HEK293 (cell line): ENCODE measurements at regions not wholly inside any gene's neighbourhood (a gene's known extent, or its start where the extent isn't known, plus 50 kb on each side); places are given as distances from the start of the nearest gene placed in this dataset.

Experiments used
- CTCF ChIA-PET: fragments of 350-600 bp; formaldehyde crosslinking; extraction: SDS; loops from one replicate; lab custom pipeline; 2021; ENCODE audit warnings: antibody characterized with exemption; lab: Yijun Ruan, JAX
- POLR2A ChIA-PET: fragments of 300-600 bp; formaldehyde crosslinking; extraction: SDS; loops from one replicate; lab custom pipeline; 2020; ENCODE audit warnings: antibody characterized with exemption, inconsistent platforms; lab: Yijun Ruan, JAX
- H3K27ac ChIP-seq: fragments of 200-500 bp; sonication (Bioruptor generic); 2 replicates; pipeline ENCODE4 v1.5.1; 2014; ENCODE audit warnings: low read depth, low read length, control low read depth, inconsistent platforms; ENCODE audit errors: extremely low read depth
- H3K36me3 ChIP-seq, 2 experiments: fragments of 200-500 bp in 1 of 2; sonication (Bioruptor generic) in 1 of 2; 1 replicate in 1 of 2; 2 replicates in 1 of 2; pipeline ENCODE4 v1.5.1; 2014 to 2017; ENCODE audit warnings: inconsistent platforms in 2 of 2, low read length in 2 of 2; ENCODE audit not compliant: control insufficient read depth in 2 of 2, insufficient read depth in 1 of 2
- H3K4me1 ChIP-seq: fragments of 200-500 bp; sonication (Bioruptor generic); 2 replicates; pipeline ENCODE4 v1.5.1; 2014; ENCODE audit warnings: mild to moderate bottlenecking, low read length, inconsistent platforms; ENCODE audit not compliant: control insufficient read depth, insufficient read depth
- H3K4me3 ChIP-seq: 2 replicates; pipeline ENCODE4 v1.5.1; 2011; ENCODE audit warnings: low read depth, mild to moderate bottlenecking, control low read depth, low read length, moderate library complexity
- H3K9me3 ChIP-seq: fragments of 200-500 bp; sonication (Bioruptor generic); 2 replicates; pipeline ENCODE4 v1.5.1; 2014; ENCODE audit warnings: low read depth, low read length, inconsistent platforms; ENCODE audit not compliant: control insufficient read depth, insufficient read depth
- ELK4 ChIP-seq: IDR thresholded peaks from 2 replicates; pipeline ENCODE4 v1.6.1; 2011; ENCODE audit warnings: mild to moderate bottlenecking, low read depth, low read length, borderline replicate concordance
- HOXD13 ChIP-seq: sonication (generic); formaldehyde crosslinking; IDR thresholded peaks from 2 replicates; pipeline ENCODE4 v1.8.0; 2022; ENCODE audit warnings: missing genetic modification reagents, borderline replicate concordance
- KLF10 ChIP-seq: fragments of 450-650 bp; IDR thresholded peaks from 2 replicates; pipeline ENCODE4 v1.5.1; 2018; ENCODE audit warnings: missing biosample characterization, mild to moderate bottlenecking, missing genetic modification characterization
- KLF8 ChIP-seq: fragments of 450-650 bp; formaldehyde crosslinking; IDR thresholded peaks from 2 replicates; pipeline ENCODE4 v1.5.1; 2016; ENCODE audit warnings: missing biosample characterization, missing genetic modification characterization
- PRDM2 ChIP-seq: fragments of 450-650 bp; formaldehyde crosslinking; IDR thresholded peaks from 2 replicates; pipeline ENCODE4 v1.5.1; 2016; ENCODE audit warnings: missing biosample characterization, missing genetic modification characterization, borderline replicate concordance
- ZBTB48 ChIP-seq: fragments of 450-650 bp; formaldehyde crosslinking; IDR thresholded peaks from 2 replicates; pipeline ENCODE4 v1.5.1; 2016; ENCODE audit warnings: missing biosample characterization, missing genetic modification characterization
- ZBTB6 ChIP-seq: fragments of 450-650 bp; formaldehyde crosslinking; IDR thresholded peaks from 2 replicates; pipeline ENCODE4 v1.5.1; 2017; ENCODE audit warnings: missing biosample characterization, missing genetic modification characterization
- ZBTB8A ChIP-seq: fragments of 450-650 bp; formaldehyde crosslinking; IDR thresholded peaks from 2 replicates; pipeline ENCODE4 v1.5.1; 2016; ENCODE audit warnings: missing biosample characterization, missing genetic modification characterization
- ZIC2 ChIP-seq: fragments of 450-650 bp; formaldehyde crosslinking; IDR thresholded peaks from 2 replicates; pipeline ENCODE4 v1.5.1; 2016; ENCODE audit warnings: missing biosample characterization, missing genetic modification characterization
- ZNF10 ChIP-seq: fragments of 450-650 bp; formaldehyde crosslinking; IDR thresholded peaks from 2 replicates; pipeline ENCODE4 v1.5.1; 2017; ENCODE audit warnings: missing biosample characterization, missing genetic modification characterization
- ZNF266 ChIP-seq: fragments of 450-650 bp; formaldehyde crosslinking; IDR thresholded peaks from 2 replicates; pipeline ENCODE4 v1.5.1; 2016; ENCODE audit warnings: missing biosample characterization, missing genetic modification characterization, low read depth
- ZNF280C ChIP-seq: fragments of 450-650 bp; formaldehyde crosslinking; IDR thresholded peaks from 2 replicates; pipeline ENCODE4 v1.5.1; 2016; ENCODE audit warnings: missing biosample characterization, missing genetic modification characterization
- ZNF280D ChIP-seq: fragments of 450-650 bp; formaldehyde crosslinking; IDR thresholded peaks from 2 replicates; pipeline ENCODE4 v1.5.1; 2016; ENCODE audit warnings: missing biosample characterization, missing genetic modification characterization
- ZNF350 ChIP-seq: fragments of 450-650 bp; formaldehyde crosslinking; IDR thresholded peaks from 2 replicates; pipeline ENCODE4 v1.5.0; 2017; ENCODE audit warnings: missing biosample characterization, mild to moderate bottlenecking, missing genetic modification characterization
- ZNF366 ChIP-seq: fragments of 450-650 bp; formaldehyde crosslinking; conservative IDR thresholded peaks from 2 replicates; pipeline ENCODE4 v1.5.1; 2016; ENCODE audit warnings: missing biosample characterization, missing genetic modification characterization
- ZNF398 ChIP-seq: fragments of 450-650 bp; formaldehyde crosslinking; IDR thresholded peaks from 2 replicates; pipeline ENCODE4 v1.5.1; 2017; ENCODE audit warnings: missing biosample characterization, missing genetic modification characterization
- ZNF571 ChIP-seq: fragments of 450-650 bp; formaldehyde crosslinking; IDR thresholded peaks from 2 replicates; pipeline ENCODE4 v1.5.0; 2017; ENCODE audit warnings: missing biosample characterization, missing genetic modification characterization
- ZNF658 ChIP-seq: fragments of 450-650 bp; formaldehyde crosslinking; IDR thresholded peaks from 2 replicates; pipeline ENCODE4; 2016; ENCODE audit warnings: missing biosample characterization, missing genetic modification characterization
- ZNF704 ChIP-seq: fragments of 450-650 bp; formaldehyde crosslinking; IDR thresholded peaks from 2 replicates; pipeline ENCODE4 v1.5.1; 2016; ENCODE audit warnings: missing biosample characterization, missing genetic modification characterization
- ZNF76 ChIP-seq: fragments of 450-650 bp; formaldehyde crosslinking; IDR thresholded peaks from 2 replicates; pipeline ENCODE4; 2016; ENCODE audit warnings: low read depth, missing biosample characterization, missing genetic modification characterization, borderline replicate concordance
- ZSCAN23 ChIP-seq: fragments of 450-650 bp; formaldehyde crosslinking; IDR thresholded peaks from 2 replicates; pipeline ENCODE4 v1.5.1; 2016; ENCODE audit warnings: missing biosample characterization, missing genetic modification characterization

- TF ChIP-seq ZNF280D (tag by site-specific recombination) = no peak
- no peak for TF ChIP-seq ZNF350 (tag by site-specific recombination)
- TF ChIP-seq ZNF366 = no peak
- no peak for TF ChIP-seq ZBTB8A (tag by site-specific recombination)
- no peak for TF ChIP-seq KLF10 (tag by site-specific recombination)
- no peak for TF ChIP-seq ZBTB48 (tag by site-specific recombination)
- TF ChIP-seq ZNF266 (tag by site-specific recombination) = no peak
- no peak for TF ChIP-seq ZNF398 (tag by site-specific recombination)
- no peak for TF ChIP-seq KLF8 (tag by site-specific recombination)
These were observed 270.0 kb downstream of the DACT1 start (continued) for GRCh38 chr14:58907803-58908202.

GRCh38 chr14:58912287-58912686, 274.5 kb downstream of the DACT1 start:
- H3K4me3 ChIP-seq = no peak overlapping the region
- H3K36me3 ChIP-seq = no peaks in the 10 kb centered on the region
- no peak overlapping the region for H3K27ac ChIP-seq
- H3K9me3 ChIP-seq = no peaks in the 10 kb centered on the region
- CTCF ChIA-PET = no interaction called here
- POLR2A ChIA-PET = no interaction called here
- H3K4me1 ChIP-seq = peaks cover 10% of the 10 kb centered on the region
- no peak for TF ChIP-seq ELK4
- TF ChIP-seq ZNF280C = no peak
- TF ChIP-seq ZBTB6 (tag by site-specific recombination) = no peak
- no peak for TF ChIP-seq ZSCAN23 (tag by site-specific recombination)
- no peak for TF ChIP-seq ZNF10
- no peak for TF ChIP-seq ZNF704
- no peak for TF ChIP-seq ZNF571
- no peak for TF ChIP-seq ZNF658 (tag by site-specific recombination)
- no peak for TF ChIP-seq ZNF76 (tag by site-specific recombination)
- no peak for TF ChIP-seq HOXD13 (CRISPR knock-in tag)
- no peak for TF ChIP-seq ZIC2
- TF ChIP-seq PRDM2 (tag by site-specific recombination) = no peak
